ENCODE measurements at regions not wholly inside any gene's neighbourhood (a gene's known extent, or its start where the extent isn't known, plus 50 kb on each side); places are given as distances from the start of the nearest gene placed in this dataset.

GRCh38 chr14:75373616-75374015 lies 54.2 kb upstream of the JDP2 start:
- Histone ChIP-seq H3K27me3 (ENCODE audit: low read depth, low read length) (peaks cover 26% of the 10 kb centered on the region), H3K36me3 (replicated peaks; ENCODE audit: low read depth, low read length) (no peaks in the 10 kb centered on the region), H2AFZ (ENCODE audit: low read depth, low read length) (no peak overlapping the region), H3K9ac (ENCODE audit: low read length) (no peak overlapping the region), H3K4me1 (ENCODE audit: low read length) (peaks cover 6% of the 10 kb centered on the region), H3K79me2 (ENCODE audit: low read length) (no peaks in the 10 kb centered on the region), H3K4me2 (ENCODE audit: low read length) (no peak overlapping the region), H3K4me3 (ENCODE audit: low read length) (no peak overlapping the region), H3K9me3 (ENCODE audit: insufficient read depth, low read length) (no peaks in the 10 kb centered on the region), H3K27ac (ENCODE audit: low read length) (no peak overlapping the region), H4K20me1 (ENCODE audit: insufficient read depth, low read length) (no peaks in the 10 kb centered on the region)
- TF ChIP-seq CTCF (IDR thresholded peaks at IDR 0.05; ENCODE audit: low read depth, low read length) (no peak), EZH2phosphoT487 (IDR thresholded peaks at IDR 0.05; ENCODE audit: low read depth) (no peak)

- Histone ChIP-seq H3K79me2 (ENCODE audit: low read length) (no peaks in the 10 kb centered on the region), H3K9ac (ENCODE audit: low read length) (no peak overlapping the region), H3K4me2 (ENCODE audit: low read length) (no peak overlapping the region), H4K20me1 (ENCODE audit: insufficient read depth, low read length) (no peaks in the 10 kb centered on the region), H3K4me1 (ENCODE audit: low read length) (peaks cover 6% of the 10 kb centered on the region), H3K4me3 (ENCODE audit: low read length) (no peak overlapping the region), H2AFZ (ENCODE audit: low read depth, low read length) (no peak overlapping the region), H3K27me3 (ENCODE audit: low read depth, low read length) (peaks cover 23% of the 10 kb centered on the region), H3K9me3 (ENCODE audit: insufficient read depth, low read length) (no peaks in the 10 kb centered on the region), H3K27ac (ENCODE audit: low read length) (no peak overlapping the region), H3K36me3 (replicated peaks; ENCODE audit: low read depth, low read length) (no peaks in the 10 kb centered on the region)
- TF ChIP-seq CTCF (IDR thresholded peaks at IDR 0.05; ENCODE audit: low read depth, low read length) (no peak), EZH2phosphoT487 (IDR thresholded peaks at IDR 0.05; ENCODE audit: low read depth) (no peak)
Measured at GRCh38 chr14:75374911-75375310, 52.9 kb upstream of the JDP2 start.

- Histone ChIP-seq H2AFZ (ENCODE audit: low read depth, low read length) (no peak overlapping the region), H3K4me2 (ENCODE audit: low read length) (no peak overlapping the region), H3K9me3 (ENCODE audit: insufficient read depth, low read length) (no peaks in the 10 kb centered on the region), H3K36me3 (replicated peaks; ENCODE audit: low read depth, low read length) (no peaks in the 10 kb centered on the region), H3K4me3 (ENCODE audit: low read length) (no peak overlapping the region), H3K27ac (ENCODE audit: low read length) (no peak overlapping the region), H3K27me3 (ENCODE audit: low read depth, low read length) (peaks cover 22% of the 10 kb centered on the region), H3K9ac (ENCODE audit: low read length) (no peak overlapping the region), H3K79me2 (ENCODE audit: low read length) (no peaks in the 10 kb centered on the region), H4K20me1 (ENCODE audit: insufficient read depth, low read length) (no peaks in the 10 kb centered on the region), H3K4me1 (ENCODE audit: low read length) (peaks cover 6% of the 10 kb centered on the region)
- TF ChIP-seq CTCF (IDR thresholded peaks at IDR 0.05; ENCODE audit: low read depth, low read length) (no peak), EZH2phosphoT487 (IDR thresholded peaks at IDR 0.05; ENCODE audit: low read depth) (no peak)
Measured at GRCh38 chr14:75375983-75376382, 51.8 kb upstream of the JDP2 start.

Measured in OCI-LY3 (cell line).